DOHH2 (cell line): ENCODE measurements at regions not wholly inside any gene's neighbourhood (a gene's known extent, or its start where the extent isn't known, plus 50 kb on each side); places are given as distances from the start of the nearest gene placed in this dataset.

Experiments used
- EZH2phosphoT487 ChIP-seq: fragments of 200-600 bp; sonication (generic); IDR thresholded peaks from 2 replicates; pipeline ENCODE4 v1.6.1; 2017; ENCODE audit warnings: borderline replicate concordance, mild to moderate bottlenecking, antibody characterized with exemption, low read length, moderate library complexity, mixed read lengths
- TF ChIP-seq, protein P1 (sequence below): fragments of 200-600 bp; sonication (generic); IDR thresholded peaks from one replicate; pipeline ENCODE4 v1.5.1; 2014; ENCODE audit warnings: antibody characterized with exemption, mild to moderate bottlenecking, low read depth, low read length; ENCODE audit not compliant: poor library complexity, severe bottlenecking

DNA sequence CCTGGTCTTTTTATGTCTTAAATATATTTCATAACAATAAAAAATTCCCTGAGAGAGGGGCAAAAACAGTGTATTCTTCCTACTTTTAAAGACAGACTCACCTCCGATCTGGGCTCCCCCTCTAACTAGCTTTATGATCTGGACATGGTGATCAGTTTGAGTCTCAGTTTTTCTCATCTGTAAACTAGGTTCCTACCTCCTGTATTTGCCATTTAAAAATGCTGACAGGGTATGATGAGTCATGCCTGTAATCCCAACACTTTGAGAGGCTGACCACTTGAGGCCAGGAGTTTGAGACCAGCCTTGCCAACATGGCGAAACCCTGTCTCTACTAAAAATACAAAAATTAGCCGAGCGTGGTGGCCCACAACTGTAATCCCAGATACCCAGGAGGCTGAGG is 114.8 kb upstream of the LHX5 start:
- TF ChIP-seq, protein P1, sequence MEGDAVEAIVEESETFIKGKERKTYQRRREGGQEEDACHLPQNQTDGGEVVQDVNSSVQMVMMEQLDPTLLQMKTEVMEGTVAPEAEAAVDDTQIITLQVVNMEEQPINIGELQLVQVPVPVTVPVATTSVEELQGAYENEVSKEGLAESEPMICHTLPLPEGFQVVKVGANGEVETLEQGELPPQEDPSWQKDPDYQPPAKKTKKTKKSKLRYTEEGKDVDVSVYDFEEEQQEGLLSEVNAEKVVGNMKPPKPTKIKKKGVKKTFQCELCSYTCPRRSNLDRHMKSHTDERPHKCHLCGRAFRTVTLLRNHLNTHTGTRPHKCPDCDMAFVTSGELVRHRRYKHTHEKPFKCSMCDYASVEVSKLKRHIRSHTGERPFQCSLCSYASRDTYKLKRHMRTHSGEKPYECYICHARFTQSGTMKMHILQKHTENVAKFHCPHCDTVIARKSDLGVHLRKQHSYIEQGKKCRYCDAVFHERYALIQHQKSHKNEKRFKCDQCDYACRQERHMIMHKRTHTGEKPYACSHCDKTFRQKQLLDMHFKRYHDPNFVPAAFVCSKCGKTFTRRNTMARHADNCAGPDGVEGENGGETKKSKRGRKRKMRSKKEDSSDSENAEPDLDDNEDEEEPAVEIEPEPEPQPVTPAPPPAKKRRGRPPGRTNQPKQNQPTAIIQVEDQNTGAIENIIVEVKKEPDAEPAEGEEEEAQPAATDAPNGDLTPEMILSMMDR: no peak
- TF ChIP-seq EZH2phosphoT487: no peak
